ENCODE measurements at regions not wholly inside any gene's neighbourhood (a gene's known extent, or its start where the extent isn't known, plus 50 kb on each side); places are given as distances from the start of the nearest gene placed in this dataset.
A peak's percentile ranks its signal among the peaks of the same experiment; 100 is the strongest.

- Histone ChIP-seq H3K9me3 (ENCODE audit: control insufficient read depth, insufficient read depth, low read length) (no peaks in the 10 kb centered on the region), H3K27me3 (ENCODE audit: control insufficient read depth, insufficient read depth, low read length) (no peaks in the 10 kb centered on the region), H3K4me3 (ENCODE audit: low read length) (no peak overlapping the region), H3K4me1 (ENCODE audit: control insufficient read depth, insufficient read depth, low read length) (peaks cover 11% of the 10 kb centered on the region), H3K27ac (ENCODE audit: low read length) (no peak overlapping the region), H3K36me3 (ENCODE audit: control insufficient read depth, insufficient read depth, low read length) (no peaks in the 10 kb centered on the region)
- no peaks in the 10 kb centered on the region for H3K27me3 Mint-ChIP-seq (ENCODE audit: low read depth in 2 of 2)
- H3K4me3 Mint-ChIP-seq = no peak overlapping the region
- no peak overlapping the region for H3K27ac Mint-ChIP-seq
- no peak for TF ChIP-seq CTCF (IDR thresholded peaks at IDR 0.05)
- peaks cover 2 to 3% of the 10 kb centered on the region in 2 donors for H3K9me3 Mint-ChIP-seq
- no peaks in the 10 kb centered on the region for H3K36me3 Mint-ChIP-seq
- 95% methylated on average over 5 of the region's 5 CpGs for WGBS (ENCODE audit: insufficient coverage)
- ATAC-seq (no peak), DNase-seq (no peak)
- peaks cover 23 to 32% of the 10 kb centered on the region in 2 donors for H3K4me1 Mint-ChIP-seq
- intact Hi-C loops (cut with micrococcal nuclease) = no loop called here
Observed at GRCh38 chr21:15521644-15522001, 208.2 kb upstream of the USP25 start.

GRCh38 chr21:15522148-15522547 lies 207.6 kb upstream of the USP25 start:
- Histone ChIP-seq H3K4me3 (ENCODE audit: low read length) (no peak overlapping the region), H3K27ac (ENCODE audit: low read length) (no peak overlapping the region), H3K9me3 (ENCODE audit: control insufficient read depth, insufficient read depth, low read length) (no peaks in the 10 kb centered on the region), H3K36me3 (ENCODE audit: control insufficient read depth, insufficient read depth, low read length) (no peaks in the 10 kb centered on the region), H3K27me3 (ENCODE audit: control insufficient read depth, insufficient read depth, low read length) (no peaks in the 10 kb centered on the region), H3K4me1 (ENCODE audit: control insufficient read depth, insufficient read depth, low read length) (peaks cover 11% of the 10 kb centered on the region)
- intact Hi-C loops (cut with micrococcal nuclease) = no loop called here
- WGBS (ENCODE audit: insufficient coverage) = 96% methylated on average over 5 of the region's 5 CpGs
- TF ChIP-seq CTCF (IDR thresholded peaks at IDR 0.05) = no peak
- H3K27me3 Mint-ChIP-seq (ENCODE audit: low read depth in 2 of 2) = no peaks in the 10 kb centered on the region
- ATAC-seq (no peak), DNase-seq (no peak)
- no peaks in the 10 kb centered on the region for H3K36me3 Mint-ChIP-seq
- peaks cover 2 to 3% of the 10 kb centered on the region in 2 donors for H3K9me3 Mint-ChIP-seq
- H3K27ac Mint-ChIP-seq = no peak overlapping the region
- no peak overlapping the region for H3K4me3 Mint-ChIP-seq
- peaks cover 27 to 36% of the 10 kb centered on the region in 2 donors for H3K4me1 Mint-ChIP-seq

- Histone ChIP-seq H3K27me3 (ENCODE audit: control insufficient read depth, insufficient read depth, low read length) (no peaks in the 10 kb centered on the region), H3K36me3 (ENCODE audit: control insufficient read depth, insufficient read depth, low read length) (no peaks in the 10 kb centered on the region), H3K4me3 (ENCODE audit: low read length) (no peak overlapping the region), H3K9me3 (ENCODE audit: control insufficient read depth, insufficient read depth, low read length) (peaks cover 1% of the 10 kb centered on the region), H3K4me1 (ENCODE audit: control insufficient read depth, insufficient read depth, low read length) (peaks cover 11% of the 10 kb centered on the region), H3K27ac (ENCODE audit: low read length) (no peak overlapping the region)
- Mint-ChIP-seq H3K4me3 (no peak overlapping the region), H3K27me3 (ENCODE audit: low read depth in 2 of 2) (no peaks in the 10 kb centered on the region), H3K27ac (no peak overlapping the region), H3K4me1 (peaks cover 26 to 28% of the 10 kb centered on the region in 2 donors), H3K36me3 (no peaks in the 10 kb centered on the region), H3K9me3 (no peaks in the 10 kb centered on the region)
- no peak for TF ChIP-seq CTCF (IDR thresholded peaks at IDR 0.05)
- intact Hi-C loops (cut with micrococcal nuclease) = no loop called here
- DNase-seq (no peak), ATAC-seq (no peak)
Observed at GRCh38 chr21:15524855-15525254, 204.9 kb upstream of the USP25 start.

GRCh38 chr21:15526798-15527197 lies 203.0 kb upstream of the USP25 start:
- intact Hi-C loops (cut with micrococcal nuclease) = no loop called here
- no peaks in the 10 kb centered on the region for H3K27me3 Mint-ChIP-seq (ENCODE audit: low read depth in 2 of 2)
- H3K4me3 Mint-ChIP-seq = peak overlapping the region; percentile 35
- no peaks in the 10 kb centered on the region for H3K9me3 Mint-ChIP-seq
- H3K4me3 ChIP-seq (ENCODE audit: low read length) = no peak overlapping the region
- H3K4me1 Mint-ChIP-seq = peaks cover 13 to 17% of the 10 kb centered on the region in 2 donors
- no peak for TF ChIP-seq CTCF (IDR thresholded peaks at IDR 0.05)
- H3K36me3 ChIP-seq (ENCODE audit: control insufficient read depth, insufficient read depth, low read length) = no peaks in the 10 kb centered on the region
- H3K4me1 ChIP-seq (ENCODE audit: control insufficient read depth, insufficient read depth, low read length) = no peaks in the 10 kb centered on the region
- DNase-seq = no peak
- peak overlapping the region in 1 of 2 donors; percentile 65 for H3K27ac Mint-ChIP-seq
- peak in 1 of 3 donors; percentile 51 for ATAC-seq
- H3K27ac ChIP-seq (ENCODE audit: low read length) = no peak overlapping the region
- no peaks in the 10 kb centered on the region for H3K36me3 Mint-ChIP-seq
- H3K27me3 ChIP-seq (ENCODE audit: control insufficient read depth, insufficient read depth, low read length) = no peaks in the 10 kb centered on the region
- H3K9me3 ChIP-seq (ENCODE audit: control insufficient read depth, insufficient read depth, low read length) = peaks cover 3% of the 10 kb centered on the region
- 0% methylated on average over 2 of the region's 2 CpGs for WGBS (ENCODE audit: insufficient coverage)
